OCI-M2 (cell line): ENCODE measurements at regions not wholly inside any gene's neighbourhood (a gene's known extent, or its start where the extent isn't known, plus 50 kb on each side); places are given as distances from the start of the nearest gene placed in this dataset.
"Not testable (repeated sequence)": the region's sequence is repeated elsewhere in the genome, so short reads cannot be mapped to it uniquely, and the experiment has no call there.

Experiments used
- DNase-seq: peaks from one replicate; lab custom pipeline; 2025; ENCODE audit not compliant: unreplicated experiment; lab: John Stamatoyannopoulos, UW

GRCh38 chr6:11851387-11851786 lies 72.8 kb upstream of the ADTRP start:
- no peak for DNase-seq

GRCh38 chr6:11848852-11849731 lies 70.5 kb upstream of the ADTRP start:
- no peak for DNase-seq

GRCh38 chr6:11848346-11848651 lies 69.7 kb upstream of the ADTRP start:
- DNase-seq = no peak

GRCh38 chr6:11847515-11848345 lies 69.1 kb upstream of the ADTRP start:
- DNase-seq = no peak

GRCh38 chr6:11847068-11847467 lies 68.5 kb upstream of the ADTRP start:
- not testable (repeated sequence) for DNase-seq

GRCh38 chr6:11845664-11846577 lies 67.3 kb upstream of the ADTRP start:
- no peak for DNase-seq

GRCh38 chr6:11842795-11843194 lies 64.2 kb upstream of the ADTRP start:
- DNase-seq = not testable (repeated sequence)

- no peak for DNase-seq
Observed at GRCh38 chr6:11835065-11835464, 56.5 kb upstream of the ADTRP start.

- no peak for DNase-seq
Observed at GRCh38 chr6:11833626-11834592, 55.3 kb upstream of the ADTRP start.

- no peak for DNase-seq
Observed at GRCh38 chr6:11831653-11832052, 53.0 kb upstream of the ADTRP start.

- DNase-seq = no peak
Observed at GRCh38 chr6:11830520-11830919, 51.9 kb upstream of the ADTRP start.

- no peak for DNase-seq
Observed at GRCh38 chr6:11830105-11830504, 51.5 kb upstream of the ADTRP start.

GRCh38 chr6:11828262-11828870 lies 49.8 kb upstream of the ADTRP start:
- DNase-seq = no peak
